ENCODE measurements at regions not wholly inside any gene's neighbourhood (a gene's known extent, or its start where the extent isn't known, plus 50 kb on each side); places are given as distances from the start of the nearest gene placed in this dataset.

GRCh38 chr7:24478137-24478655 lies 95.1 kb upstream of the PALS2 start:
- DNase-seq: no peak

- no peak for DNase-seq
Observed at GRCh38 chr7:24480501-24480900, 92.8 kb upstream of the PALS2 start.

- DNase-seq: no peak
Observed at GRCh38 chr7:24483804-24484203, 89.4 kb upstream of the PALS2 start.

- no peak for DNase-seq
Observed at GRCh38 chr7:24492576-24492975, 80.7 kb upstream of the PALS2 start.

- no peak for DNase-seq
Observed at GRCh38 chr7:24494832-24495231, 78.4 kb upstream of the PALS2 start.

- no peak for DNase-seq
Observed at GRCh38 chr7:24496036-24496435, 77.2 kb upstream of the PALS2 start.

GRCh38 chr7:24498439-24498838 lies 74.8 kb upstream of the PALS2 start:
- DNase-seq: no peak

GRCh38 chr7:24499871-24500270 lies 73.4 kb upstream of the PALS2 start:
- no peak for DNase-seq

- no peak for DNase-seq
Observed at GRCh38 chr7:24500599-24500998, 72.7 kb upstream of the PALS2 start.

- DNase-seq: no peak
Observed at GRCh38 chr7:24501009-24501408, 72.2 kb upstream of the PALS2 start.

- no peak for DNase-seq
Observed at GRCh38 chr7:24501443-24502134, 71.7 kb upstream of the PALS2 start.

GRCh38 chr7:24502135-24502488 lies 71.1 kb upstream of the PALS2 start:
- no peak for DNase-seq

GRCh38 chr7:24503506-24503905 lies 69.7 kb upstream of the PALS2 start:
- no peak for DNase-seq

GRCh38 chr7:24504040-24504439 lies 69.2 kb upstream of the PALS2 start:
- DNase-seq: no peak

GRCh38 chr7:24504836-24505235 lies 68.4 kb upstream of the PALS2 start:
- no peak for DNase-seq

GRCh38 chr7:24505968-24506367 lies 67.3 kb upstream of the PALS2 start:
- no peak for DNase-seq

GRCh38 chr7:24508316-24508715 lies 64.9 kb upstream of the PALS2 start:
- DNase-seq: no peak

- DNase-seq: no peak
Observed at GRCh38 chr7:24510759-24511158, 62.5 kb upstream of the PALS2 start.

- DNase-seq: no peak
Observed at GRCh38 chr7:24517166-24517565, 56.1 kb upstream of the PALS2 start.

GRCh38 chr7:24521917-24522623 lies 51.2 kb upstream of the PALS2 start:
- DNase-seq: no peak
